ENCODE measurements at regions not wholly inside any gene's neighbourhood (a gene's known extent, or its start where the extent isn't known, plus 50 kb on each side); places are given as distances from the start of the nearest gene placed in this dataset.

- TF ChIP-seq, protein P1, sequence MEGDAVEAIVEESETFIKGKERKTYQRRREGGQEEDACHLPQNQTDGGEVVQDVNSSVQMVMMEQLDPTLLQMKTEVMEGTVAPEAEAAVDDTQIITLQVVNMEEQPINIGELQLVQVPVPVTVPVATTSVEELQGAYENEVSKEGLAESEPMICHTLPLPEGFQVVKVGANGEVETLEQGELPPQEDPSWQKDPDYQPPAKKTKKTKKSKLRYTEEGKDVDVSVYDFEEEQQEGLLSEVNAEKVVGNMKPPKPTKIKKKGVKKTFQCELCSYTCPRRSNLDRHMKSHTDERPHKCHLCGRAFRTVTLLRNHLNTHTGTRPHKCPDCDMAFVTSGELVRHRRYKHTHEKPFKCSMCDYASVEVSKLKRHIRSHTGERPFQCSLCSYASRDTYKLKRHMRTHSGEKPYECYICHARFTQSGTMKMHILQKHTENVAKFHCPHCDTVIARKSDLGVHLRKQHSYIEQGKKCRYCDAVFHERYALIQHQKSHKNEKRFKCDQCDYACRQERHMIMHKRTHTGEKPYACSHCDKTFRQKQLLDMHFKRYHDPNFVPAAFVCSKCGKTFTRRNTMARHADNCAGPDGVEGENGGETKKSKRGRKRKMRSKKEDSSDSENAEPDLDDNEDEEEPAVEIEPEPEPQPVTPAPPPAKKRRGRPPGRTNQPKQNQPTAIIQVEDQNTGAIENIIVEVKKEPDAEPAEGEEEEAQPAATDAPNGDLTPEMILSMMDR (IDR thresholded peaks at IDR 0.05) = no peak
- no peak for TF ChIP-seq POLR2A (IDR thresholded peaks at IDR 0.05)
These were observed 392.8 kb downstream of the PTH2R start for GRCh38 chr2:208799397-208799796.
